Testis (tissue), 2 donors: ENCODE measurements at regions not wholly inside any gene's neighbourhood (a gene's known extent, or its start where the extent isn't known, plus 50 kb on each side); places are given as distances from the start of the nearest gene placed in this dataset.

ENCODE experiments used
- DNase-seq: peaks from one replicate; pipeline ENCODE4 v3.0.0-alpha.2; 2019
- H3K27ac ChIP-seq, 2 donors: fragments of 200-600 bp; sonication (generic); one replicate each; pipeline ENCODE4 v1.5.1; 2019
- H3K27me3 ChIP-seq: fragments of 200-600 bp; sonication (generic); one replicate; pipeline ENCODE4 v1.5.1; 2019
- H3K36me3 ChIP-seq: fragments of 200-600 bp; sonication (generic); one replicate; pipeline ENCODE4 v1.5.1; 2017; ENCODE audit warnings: low read depth; ENCODE audit errors: missing control alignments
- H3K4me1 ChIP-seq: fragments of 200-600 bp; sonication (generic); one replicate; pipeline ENCODE4 v1.5.1; 2019
- H3K4me3 ChIP-seq, 2 donors: fragments of 200-600 bp; sonication (generic); one replicate each; pipeline ENCODE4 v1.5.1; 2017 to 2019
- H3K9me3 ChIP-seq: fragments of 200-600 bp; sonication (generic); one replicate; pipeline ENCODE4 v1.5.1; 2017
- POLR2A ChIP-seq: fragments of 450-650 bp; IDR thresholded peaks from one replicate; pipeline ENCODE4 v1.6.1; 2017; ENCODE audit warnings: antibody characterized with exemption, mild to moderate bottlenecking, moderate library complexity
- WGBS, 2 donors: methylation state at CpG; one replicate each; pipeline ENCODE4 v1.1.5; 2018; 5-methylcytosine and 5-hydroxymethylcytosine counted together
- intact Hi-C: fragments of 100-400 bp; cut with DNase I; formaldehyde crosslinking; loops from one replicate; pipeline ENCODE4 v1.15.1; 2023; ENCODE audit warnings: low total_unique reads
- TF ChIP-seq, protein P1 (sequence below), 3 experiments: fragments of 450-650 bp in 2 of 3; fragments of 200-600 bp in 1 of 3; sonication (generic) in 1 of 3; IDR thresholded peaks; one replicate each; pipeline ENCODE4 v1.5.1; 2016 to 2019; ENCODE audit warnings: antibody characterized with exemption in 3 of 3, mild to moderate bottlenecking in 2 of 3, moderate library complexity in 1 of 3

DNA sequence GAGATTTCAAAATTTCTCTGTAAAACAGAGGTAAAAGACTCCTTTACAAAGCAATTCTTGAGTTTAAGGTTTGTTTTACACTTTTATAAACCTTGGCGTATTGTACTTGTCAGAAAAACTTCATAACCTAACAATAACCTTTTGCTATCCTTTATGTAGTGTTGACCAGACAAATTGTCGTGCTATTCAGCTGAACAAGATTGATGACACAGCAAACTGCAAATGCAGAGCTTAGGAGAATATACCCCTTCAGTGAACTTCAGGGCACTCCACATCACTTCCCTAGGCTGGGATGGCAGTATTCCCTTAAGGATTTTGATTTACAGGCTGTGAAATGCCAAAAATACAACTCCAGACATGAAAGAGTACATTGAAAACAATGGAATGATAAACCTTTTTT lies 89.2 kb upstream of the CDH18 start:
- Histone ChIP-seq H3K27ac (no peak overlapping the region), H3K36me3 (no peaks in the 10 kb centered on the region), H3K4me1 (no peaks in the 10 kb centered on the region), H3K27me3 (no peaks in the 10 kb centered on the region), H3K4me3 (no peak overlapping the region), H3K9me3 (no peaks in the 10 kb centered on the region)
- 72 to 73% methylated on average over 2 of the region's 2 CpGs for WGBS, 2 donors
- TF ChIP-seq POLR2A: no peak
- TF ChIP-seq, protein P1, sequence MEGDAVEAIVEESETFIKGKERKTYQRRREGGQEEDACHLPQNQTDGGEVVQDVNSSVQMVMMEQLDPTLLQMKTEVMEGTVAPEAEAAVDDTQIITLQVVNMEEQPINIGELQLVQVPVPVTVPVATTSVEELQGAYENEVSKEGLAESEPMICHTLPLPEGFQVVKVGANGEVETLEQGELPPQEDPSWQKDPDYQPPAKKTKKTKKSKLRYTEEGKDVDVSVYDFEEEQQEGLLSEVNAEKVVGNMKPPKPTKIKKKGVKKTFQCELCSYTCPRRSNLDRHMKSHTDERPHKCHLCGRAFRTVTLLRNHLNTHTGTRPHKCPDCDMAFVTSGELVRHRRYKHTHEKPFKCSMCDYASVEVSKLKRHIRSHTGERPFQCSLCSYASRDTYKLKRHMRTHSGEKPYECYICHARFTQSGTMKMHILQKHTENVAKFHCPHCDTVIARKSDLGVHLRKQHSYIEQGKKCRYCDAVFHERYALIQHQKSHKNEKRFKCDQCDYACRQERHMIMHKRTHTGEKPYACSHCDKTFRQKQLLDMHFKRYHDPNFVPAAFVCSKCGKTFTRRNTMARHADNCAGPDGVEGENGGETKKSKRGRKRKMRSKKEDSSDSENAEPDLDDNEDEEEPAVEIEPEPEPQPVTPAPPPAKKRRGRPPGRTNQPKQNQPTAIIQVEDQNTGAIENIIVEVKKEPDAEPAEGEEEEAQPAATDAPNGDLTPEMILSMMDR (IDR thresholded peaks at IDR 0.05): no peak
- no peak for DNase-seq
- intact Hi-C loops: no loop called here

DNA sequence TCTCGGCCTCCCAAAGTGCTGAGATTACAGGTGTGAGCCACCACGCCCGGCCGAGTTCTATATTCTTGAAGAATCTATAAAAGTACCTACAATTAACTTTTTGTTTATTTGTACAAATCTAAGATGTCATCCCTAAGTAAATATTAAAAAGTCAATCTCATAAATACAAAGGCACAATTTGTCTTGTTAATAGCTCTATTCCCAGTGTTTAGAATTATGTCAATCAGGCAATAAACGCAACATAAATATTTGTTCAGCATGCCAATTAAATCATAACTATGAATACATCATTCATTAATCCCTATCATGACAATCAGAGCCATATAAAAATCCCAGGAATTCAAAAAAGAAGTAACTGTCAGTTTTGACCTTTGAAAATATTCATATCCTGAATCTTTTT lies 68.9 kb upstream of the CDH18 start:
- intact Hi-C loops: no loop called here
- Histone ChIP-seq H3K27ac (no peak overlapping the region), H3K36me3 (no peaks in the 10 kb centered on the region), H3K4me1 (no peaks in the 10 kb centered on the region), H3K27me3 (no peaks in the 10 kb centered on the region), H3K4me3 (no peak overlapping the region), H3K9me3 (no peaks in the 10 kb centered on the region)
- 88 to 92% methylated on average over 5 of the region's 5 CpGs for WGBS, 2 donors
- TF ChIP-seq POLR2A: no peak
- TF ChIP-seq, protein P1 (IDR thresholded peaks at IDR 0.05): no peak
- no peak for DNase-seq

DNA sequence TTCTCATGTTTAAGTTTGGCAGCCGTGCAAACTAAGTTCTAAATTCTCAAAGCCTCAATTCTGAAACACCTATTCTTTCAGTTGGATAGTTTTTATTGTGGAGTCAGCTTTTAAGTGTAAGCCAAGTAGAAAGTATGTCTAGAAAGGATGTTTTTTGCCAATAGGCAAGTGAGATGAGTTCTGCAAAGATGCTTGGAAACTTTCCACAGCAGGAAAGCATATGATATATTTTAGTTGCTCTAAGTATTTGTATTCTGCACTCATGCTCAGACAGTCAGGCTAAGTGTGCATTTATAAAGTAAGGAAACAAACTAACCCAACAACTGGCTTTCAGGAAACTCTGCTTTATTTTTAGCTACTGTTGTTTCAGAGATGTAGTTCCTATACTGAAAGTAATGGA lies 67.3 kb upstream of the CDH18 start:
- TF ChIP-seq, protein P1 (IDR thresholded peaks at IDR 0.05): no peak
- TF ChIP-seq POLR2A: no peak
- intact Hi-C loops: no loop called here
- 80 to 88% methylated on average over 1 of the region's 1 CpG for WGBS, 2 donors
- H3K27ac ChIP-seq: no peak overlapping the region
- H3K36me3 ChIP-seq: no peaks in the 10 kb centered on the region
- no peak overlapping the region for H3K4me3 ChIP-seq
- DNase-seq: no peak
- no peaks in the 10 kb centered on the region for H3K9me3 ChIP-seq
- no peaks in the 10 kb centered on the region for H3K27me3 ChIP-seq
- no peaks in the 10 kb centered on the region for H3K4me1 ChIP-seq

DNA sequence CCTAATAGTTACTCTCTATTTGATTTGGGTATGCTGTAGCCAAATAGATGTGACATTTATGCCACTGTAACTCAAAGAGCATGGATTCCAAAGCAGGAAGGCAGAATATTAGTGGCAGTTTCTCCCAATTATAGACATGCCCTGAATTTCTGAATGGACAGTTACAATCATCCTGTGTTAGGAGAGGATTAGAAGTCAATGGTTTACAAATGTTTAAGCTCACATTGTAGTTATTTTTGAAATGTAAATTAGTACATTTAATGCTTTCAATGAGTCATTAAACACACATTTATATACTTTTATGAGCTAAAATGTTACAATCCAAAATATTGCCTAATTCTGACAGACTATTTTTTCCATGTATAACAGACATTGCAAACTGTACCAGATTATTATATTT lies 62.3 kb upstream of the CDH18 start:
- no peaks in the 10 kb centered on the region for H3K27me3 ChIP-seq
- no peaks in the 10 kb centered on the region for H3K4me1 ChIP-seq
- H3K4me3 ChIP-seq: no peak overlapping the region
- intact Hi-C loops: no loop called here
- H3K9me3 ChIP-seq: no peaks in the 10 kb centered on the region
- no peak for DNase-seq
- H3K27ac ChIP-seq: no peak overlapping the region
- no peak for TF ChIP-seq POLR2A
- TF ChIP-seq, protein P1 (IDR thresholded peaks at IDR 0.05): no peak
- H3K36me3 ChIP-seq: no peaks in the 10 kb centered on the region

DNA sequence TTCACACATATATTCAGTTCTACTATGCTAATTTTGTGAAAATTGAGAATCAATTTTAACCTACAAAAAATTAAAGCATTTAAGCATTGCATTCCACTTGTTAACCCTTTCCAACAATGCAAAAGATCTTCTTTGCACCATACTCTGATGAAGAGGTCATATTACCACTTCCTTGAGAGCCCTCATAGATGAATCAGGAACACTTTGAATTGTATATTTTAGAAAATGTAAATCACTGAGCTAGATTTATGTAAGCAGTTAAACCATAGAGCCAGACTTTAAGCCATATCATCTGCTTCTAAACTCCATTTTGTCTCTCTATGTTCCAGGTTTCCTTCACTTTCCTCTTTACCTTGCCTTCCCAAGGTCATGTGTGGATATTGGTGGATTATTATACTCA lies 56.5 kb upstream of the CDH18 start:
- Histone ChIP-seq H3K27ac (no peak overlapping the region), H3K9me3 (no peaks in the 10 kb centered on the region), H3K4me3 (no peak overlapping the region), H3K4me1 (no peaks in the 10 kb centered on the region), H3K36me3 (no peaks in the 10 kb centered on the region), H3K27me3 (no peaks in the 10 kb centered on the region)
- TF ChIP-seq, protein P1 (IDR thresholded peaks at IDR 0.05): no peak
- TF ChIP-seq POLR2A: no peak
- intact Hi-C loops: no loop called here
- DNase-seq: no peak
